ENCODE measurements at regions not wholly inside any gene's neighbourhood (a gene's known extent, or its start where the extent isn't known, plus 50 kb on each side); places are given as distances from the start of the nearest gene placed in this dataset.

- no peak for ATAC-seq (ENCODE audit: low read depth)
- Mint-ChIP-seq H3K36me3 (ENCODE audit: low read depth) (no peaks in the 10 kb centered on the region), H3K4me1 (no peaks in the 10 kb centered on the region), H3K4me3 (no peak overlapping the region), H3K27me3 (peaks cover 2% of the 10 kb centered on the region), H3K9me3 (no peaks in the 10 kb centered on the region), H3K27ac (no peak overlapping the region)
- no peak for DNase-seq
- TF ChIP-seq, protein P1, sequence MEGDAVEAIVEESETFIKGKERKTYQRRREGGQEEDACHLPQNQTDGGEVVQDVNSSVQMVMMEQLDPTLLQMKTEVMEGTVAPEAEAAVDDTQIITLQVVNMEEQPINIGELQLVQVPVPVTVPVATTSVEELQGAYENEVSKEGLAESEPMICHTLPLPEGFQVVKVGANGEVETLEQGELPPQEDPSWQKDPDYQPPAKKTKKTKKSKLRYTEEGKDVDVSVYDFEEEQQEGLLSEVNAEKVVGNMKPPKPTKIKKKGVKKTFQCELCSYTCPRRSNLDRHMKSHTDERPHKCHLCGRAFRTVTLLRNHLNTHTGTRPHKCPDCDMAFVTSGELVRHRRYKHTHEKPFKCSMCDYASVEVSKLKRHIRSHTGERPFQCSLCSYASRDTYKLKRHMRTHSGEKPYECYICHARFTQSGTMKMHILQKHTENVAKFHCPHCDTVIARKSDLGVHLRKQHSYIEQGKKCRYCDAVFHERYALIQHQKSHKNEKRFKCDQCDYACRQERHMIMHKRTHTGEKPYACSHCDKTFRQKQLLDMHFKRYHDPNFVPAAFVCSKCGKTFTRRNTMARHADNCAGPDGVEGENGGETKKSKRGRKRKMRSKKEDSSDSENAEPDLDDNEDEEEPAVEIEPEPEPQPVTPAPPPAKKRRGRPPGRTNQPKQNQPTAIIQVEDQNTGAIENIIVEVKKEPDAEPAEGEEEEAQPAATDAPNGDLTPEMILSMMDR (IDR thresholded peaks at IDR 0.05): no peak
- ChIA-PET POLR2A (no interaction called here), CTCF (no interaction called here)
- intact Hi-C loops (cut with micrococcal nuclease): no loop called here
Measured at GRCh38 chr21:35635261-35635660, 425.1 kb downstream of the SETD4 start.

- intact Hi-C loops (cut with micrococcal nuclease): no loop called here
- Mint-ChIP-seq H3K4me1 (no peaks in the 10 kb centered on the region), H3K27me3 (peaks cover 2% of the 10 kb centered on the region), H3K27ac (no peak overlapping the region), H3K36me3 (ENCODE audit: low read depth) (no peaks in the 10 kb centered on the region), H3K9me3 (no peaks in the 10 kb centered on the region), H3K4me3 (no peak overlapping the region)
- TF ChIP-seq, protein P1 (IDR thresholded peaks at IDR 0.05): no peak
- no peak for DNase-seq
- no peak for ATAC-seq (ENCODE audit: low read depth)
- POLR2A ChIA-PET: no interaction called here
- CTCF ChIA-PET: no interaction called here
Measured at GRCh38 chr21:35633501-35633900, 426.8 kb downstream of the SETD4 start.

DNA sequence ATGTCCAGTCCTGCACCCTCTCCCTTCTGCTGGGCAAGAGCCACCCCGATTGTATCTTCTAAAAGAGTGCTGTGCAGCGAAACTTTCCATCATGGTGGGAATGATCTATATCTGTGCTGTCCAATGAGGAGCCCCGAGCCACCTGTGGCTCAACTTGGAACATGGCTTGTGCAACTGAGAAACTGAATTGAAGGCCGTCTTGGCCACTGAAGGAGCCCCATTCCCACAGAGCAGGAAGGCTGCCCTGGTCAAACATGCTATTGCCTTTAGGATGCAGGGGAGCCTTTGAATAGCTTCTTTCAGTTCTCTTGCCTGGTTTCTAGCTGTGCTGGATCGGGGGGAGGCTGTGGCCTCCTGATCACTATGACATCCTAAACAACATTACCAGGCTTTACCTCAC is 427.6 kb downstream of the SETD4 start:
- no peaks in the 10 kb centered on the region for H3K4me1 Mint-ChIP-seq
- ChIA-PET POLR2A (no interaction called here), CTCF (no interaction called here)
- H3K27me3 Mint-ChIP-seq: peaks cover 2% of the 10 kb centered on the region
- no peaks in the 10 kb centered on the region for H3K36me3 Mint-ChIP-seq (ENCODE audit: low read depth)
- no peak overlapping the region for H3K27ac Mint-ChIP-seq
- intact Hi-C loops (cut with micrococcal nuclease): no loop called here
- no peaks in the 10 kb centered on the region for H3K9me3 Mint-ChIP-seq
- TF ChIP-seq, protein P1 (IDR thresholded peaks at IDR 0.05): no peak
- no peak for DNase-seq
- ATAC-seq (ENCODE audit: low read depth): no peak
- no peak overlapping the region for H3K4me3 Mint-ChIP-seq

GRCh38 chr21:35628316-35628715 is 432.0 kb downstream of the SETD4 start:
- ChIA-PET POLR2A (no interaction called here), CTCF (no interaction called here)
- TF ChIP-seq, protein P1 (IDR thresholded peaks at IDR 0.05): no peak
- no peaks in the 10 kb centered on the region for H3K36me3 Mint-ChIP-seq (ENCODE audit: low read depth)
- intact Hi-C loops (cut with micrococcal nuclease): no loop called here
- no peaks in the 10 kb centered on the region for H3K9me3 Mint-ChIP-seq
- peaks cover 10% of the 10 kb centered on the region for H3K27me3 Mint-ChIP-seq
- no peak overlapping the region for H3K4me3 Mint-ChIP-seq
- ATAC-seq (ENCODE audit: low read depth) (no peak), DNase-seq (no peak)
- no peak overlapping the region for H3K27ac Mint-ChIP-seq
- no peaks in the 10 kb centered on the region for H3K4me1 Mint-ChIP-seq

- CTCF ChIA-PET: no interaction called here
- no peak for ATAC-seq (ENCODE audit: low read depth)
- POLR2A ChIA-PET: no interaction called here
- Mint-ChIP-seq H3K27ac (no peak overlapping the region), H3K9me3 (no peaks in the 10 kb centered on the region), H3K4me3 (no peak overlapping the region), H3K27me3 (peaks cover 10% of the 10 kb centered on the region), H3K4me1 (no peaks in the 10 kb centered on the region), H3K36me3 (ENCODE audit: low read depth) (no peaks in the 10 kb centered on the region)
- intact Hi-C loops (cut with micrococcal nuclease): no loop called here
- DNase-seq: no peak
- TF ChIP-seq, protein P1 (IDR thresholded peaks at IDR 0.05): no peak
Measured at GRCh38 chr21:35627462-35627861, 432.9 kb downstream of the SETD4 start.

All from activated B cell treated with CpG ODN at 0.5 μM for 24 hours (primary cell).